B cell (primary cell): ENCODE measurements at regions not wholly inside any gene's neighbourhood (a gene's known extent, or its start where the extent isn't known, plus 50 kb on each side); places are given as distances from the start of the nearest gene placed in this dataset.
"Not testable (repeated sequence)": the region's sequence is repeated elsewhere in the genome, so short reads cannot be mapped to it uniquely, and the experiment has no call there.

Experiments
- ATAC-seq: fragments of 200-7000 bp; cut with Tn5 transposase; one replicate; pipeline ENCODE4 v1.10.0; 2021; ENCODE audit warnings: low read depth, mild to moderate bottlenecking, moderate number of reproducible peaks, moderate library complexity
- CTCF ChIA-PET: fragments of 350-600 bp; sonication (Branson Sonifier 250); formaldehyde crosslinking; loops from one replicate; lab custom pipeline; 2021; ENCODE audit warnings: antibody characterized with exemption, inconsistent platforms; lab: Charles Lee
- POLR2A ChIA-PET: fragments of 350-600 bp; sonication (Branson Sonifier 250); formaldehyde crosslinking; loops from one replicate; lab custom pipeline; 2021; ENCODE audit warnings: antibody characterized with exemption; lab: Charles Lee
- DNase-seq: peaks from one replicate; pipeline ENCODE4 v3.0.0; 2013
- H2AFZ ChIP-seq: 2 replicates; pipeline ENCODE4 v1.6.1; 2012; ENCODE audit warnings: mild to moderate bottlenecking, low read depth, low read length; ENCODE audit not compliant: insufficient read depth, poor library complexity, severe bottlenecking
- H3K27ac ChIP-seq, 2 donors: 1 replicate in 1 of 2; 2 replicates in 1 of 2; pipeline ENCODE4 v1.5.1; 2012 to 2013; ENCODE audit warnings: low read length in 2 of 2, mild to moderate bottlenecking in 2 of 2, moderate library complexity in 1 of 2
- H3K27me3 ChIP-seq, 4 experiments: fragments of 200-600 bp in 1 of 4; sonication (generic) in 1 of 4; replicated peaks in 1 of 4; 1 replicate in 2 of 4; 2 replicates in 2 of 4; pipeline versions ENCODE4 v1.6.1 to v1.7.0; 2013 to 2016; ENCODE audit warnings: low read length in 3 of 4, mild to moderate bottlenecking in 2 of 4, mixed read lengths in 1 of 4, moderate library complexity in 1 of 4; ENCODE audit not compliant: insufficient read depth in 4 of 4, control insufficient read depth in 3 of 4; ENCODE audit errors: control extremely low read depth in 1 of 4
- H3K36me3 ChIP-seq, 2 experiments: replicated peaks in 1 of 2; 1 replicate in 1 of 2; 2 replicates in 1 of 2; pipeline versions ENCODE4 v1.6.1 to v1.7.1; 2013; ENCODE audit warnings: low read length in 1 of 2; ENCODE audit not compliant: insufficient read depth in 2 of 2, control insufficient read depth in 1 of 2; ENCODE audit errors: control extremely low read depth in 1 of 2, extremely low read depth in 1 of 2
- H3K4me1 ChIP-seq, 2 donors: fragments of 200-600 bp in 1 of 2; sonication (generic) in 1 of 2; 1 replicate in 1 of 2; 2 replicates in 1 of 2; pipeline versions ENCODE4 v1.5.1 to v1.6.1; 2013 to 2017; ENCODE audit warnings: low read length in 2 of 2; ENCODE audit not compliant: control insufficient read depth in 2 of 2, insufficient read depth in 2 of 2
- H3K4me2 ChIP-seq: replicated peaks from 2 replicates; pipeline ENCODE3; 2012; ENCODE audit warnings: mild to moderate bottlenecking, low read depth, low read length; ENCODE audit not compliant: poor library complexity, severe bottlenecking
- H3K4me3 ChIP-seq, 5 experiments: fragments of 200-600 bp in 1 of 5; sonication (generic) in 1 of 5; 1 replicate in 3 of 5; 2 replicates in 2 of 5; pipeline versions ENCODE4 v1.5.1 to v1.7.0; 2011 to 2016; ENCODE audit warnings: low read length in 4 of 5, mild to moderate bottlenecking in 4 of 5, low read depth in 2 of 5, control low read depth in 1 of 5, moderate library complexity in 1 of 5; ENCODE audit not compliant: insufficient read depth in 1 of 5; ENCODE audit errors: control extremely low read depth in 1 of 5, extremely low read depth in 1 of 5
- H3K79me2 ChIP-seq: fragments of 200-600 bp; sonication (generic); one replicate; pipeline ENCODE4 v1.6.0; 2016; ENCODE audit warnings: low read length; ENCODE audit not compliant: control insufficient read depth, insufficient read depth
- H3K9ac ChIP-seq: fragments of 200-600 bp; sonication (generic); 2 replicates; pipeline ENCODE4 v1.6.1; 2017; ENCODE audit warnings: mild to moderate bottlenecking, low read length, moderate library complexity
- H3K9me3 ChIP-seq, 3 donors: one replicate each; pipeline versions ENCODE4 v1.6.1 to v1.7.1; 2013; ENCODE audit warnings: low read length in 2 of 3; ENCODE audit not compliant: control insufficient read depth in 2 of 3, insufficient read depth in 1 of 3; ENCODE audit errors: control extremely low read depth in 1 of 3
- H4K20me1 ChIP-seq: 2 replicates; pipeline ENCODE4 v1.6.0; 2012; ENCODE audit warnings: mild to moderate bottlenecking, low read length; ENCODE audit not compliant: insufficient read depth, control insufficient read depth, poor library complexity, severe bottlenecking
- H3K27ac Mint-ChIP-seq: one replicate; pipeline ENCODE4 v1.8.0; 2021; ENCODE audit warnings: mixed read lengths
- H3K27me3 Mint-ChIP-seq: one replicate; pipeline ENCODE4 v1.8.0; 2021; ENCODE audit warnings: mixed read lengths
- H3K4me1 Mint-ChIP-seq: one replicate; pipeline ENCODE4 v1.8.0; 2021; ENCODE audit warnings: mixed read lengths
- H3K4me3 Mint-ChIP-seq: one replicate; pipeline ENCODE4 v1.8.0; 2021; ENCODE audit warnings: mixed read lengths
- H3K9me3 Mint-ChIP-seq: one replicate; pipeline ENCODE4 v1.8.0; 2022; ENCODE audit warnings: mixed read lengths; ENCODE audit not compliant: insufficient read depth
- EZH2 ChIP-seq: IDR thresholded peaks from 2 replicates; pipeline ENCODE4 v1.6.1; 2012; ENCODE audit warnings: borderline replicate concordance, low read depth, mild to moderate bottlenecking, moderate library complexity, low read length; ENCODE audit not compliant: insufficient read depth, poor library complexity, severe bottlenecking
- WGBS: methylation state at CpG from one replicate; pipeline ENCODE4 v1.1.5; 2013; ENCODE audit warnings: missing lambda C conversion rate; ENCODE audit not compliant: insufficient coverage; 5-methylcytosine and 5-hydroxymethylcytosine counted together
- intact Hi-C: fragments of 100-400 bp; cut with micrococcal nuclease; formaldehyde crosslinking; loops from one replicate; pipeline ENCODE4 v1.10.0; 2022
- TF ChIP-seq, protein P1 (sequence below): fragments of 200-600 bp; IDR thresholded peaks from one replicate; pipeline ENCODE4 v1.8.0; 2022; ENCODE audit warnings: antibody characterized with exemption, mild to moderate bottlenecking

DNA sequence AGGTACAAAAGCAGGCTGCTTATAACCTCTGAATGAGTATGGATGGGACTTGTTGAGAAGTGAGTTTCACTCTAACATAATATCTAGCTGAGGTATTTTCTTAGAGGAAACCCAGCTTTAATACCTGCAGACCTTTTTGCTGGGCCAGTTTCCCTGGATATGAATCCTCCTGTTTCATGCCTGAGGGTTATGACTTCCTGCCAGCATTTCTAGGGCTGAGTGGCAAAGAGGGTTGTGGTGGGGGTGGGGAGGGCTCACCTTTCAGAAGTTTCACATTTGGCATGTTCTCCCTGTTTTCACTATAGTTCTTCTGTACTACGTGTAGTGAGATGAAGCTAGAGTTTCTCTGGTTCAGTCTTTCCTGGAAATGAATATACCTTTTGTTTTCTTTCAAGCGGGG is 73.7 kb downstream of the LACC1 start:
- whole genome bisulfite sequencing, result 50% methylated on average over 1 of the region's 2 CpGs
- Histone ChIP-seq H3K27me3 (peaks cover 0 to 9% (median 4%) of the 10 kb centered on the region in 4 experiments), H3K27ac (no peak overlapping the region), H3K36me3 (no peaks in the 10 kb centered on the region), H2AFZ (no peak overlapping the region), H3K4me2 (no peak overlapping the region), H3K4me3 (no peak overlapping the region), H3K4me1 (no peaks in the 10 kb centered on the region), H4K20me1 (no peaks in the 10 kb centered on the region), H3K9ac (no peak overlapping the region), H3K79me2 (no peaks in the 10 kb centered on the region), H3K9me3 (no peaks in the 10 kb centered on the region)
- Mint-ChIP-seq H3K27me3 (peaks cover 25% of the 10 kb centered on the region), H3K27ac (no peak overlapping the region), H3K4me3 (no peak overlapping the region), H3K4me1 (no peaks in the 10 kb centered on the region), H3K9me3 (peaks cover 2% of the 10 kb centered on the region)
- ChIA-PET POLR2A (no interaction called here), CTCF (interaction anchor here (1.2 kb wide), 1 partner anchor 46 kb away, joined by 4 read pairs; no protein-coding TSS in a partner anchor)
- DNase-seq (no peak), ATAC-seq (no peak)
- TF ChIP-seq EZH2, result no peak
- TF ChIP-seq, protein P1, sequence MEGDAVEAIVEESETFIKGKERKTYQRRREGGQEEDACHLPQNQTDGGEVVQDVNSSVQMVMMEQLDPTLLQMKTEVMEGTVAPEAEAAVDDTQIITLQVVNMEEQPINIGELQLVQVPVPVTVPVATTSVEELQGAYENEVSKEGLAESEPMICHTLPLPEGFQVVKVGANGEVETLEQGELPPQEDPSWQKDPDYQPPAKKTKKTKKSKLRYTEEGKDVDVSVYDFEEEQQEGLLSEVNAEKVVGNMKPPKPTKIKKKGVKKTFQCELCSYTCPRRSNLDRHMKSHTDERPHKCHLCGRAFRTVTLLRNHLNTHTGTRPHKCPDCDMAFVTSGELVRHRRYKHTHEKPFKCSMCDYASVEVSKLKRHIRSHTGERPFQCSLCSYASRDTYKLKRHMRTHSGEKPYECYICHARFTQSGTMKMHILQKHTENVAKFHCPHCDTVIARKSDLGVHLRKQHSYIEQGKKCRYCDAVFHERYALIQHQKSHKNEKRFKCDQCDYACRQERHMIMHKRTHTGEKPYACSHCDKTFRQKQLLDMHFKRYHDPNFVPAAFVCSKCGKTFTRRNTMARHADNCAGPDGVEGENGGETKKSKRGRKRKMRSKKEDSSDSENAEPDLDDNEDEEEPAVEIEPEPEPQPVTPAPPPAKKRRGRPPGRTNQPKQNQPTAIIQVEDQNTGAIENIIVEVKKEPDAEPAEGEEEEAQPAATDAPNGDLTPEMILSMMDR, result no peak
- intact Hi-C loops, result no loop called here

DNA sequence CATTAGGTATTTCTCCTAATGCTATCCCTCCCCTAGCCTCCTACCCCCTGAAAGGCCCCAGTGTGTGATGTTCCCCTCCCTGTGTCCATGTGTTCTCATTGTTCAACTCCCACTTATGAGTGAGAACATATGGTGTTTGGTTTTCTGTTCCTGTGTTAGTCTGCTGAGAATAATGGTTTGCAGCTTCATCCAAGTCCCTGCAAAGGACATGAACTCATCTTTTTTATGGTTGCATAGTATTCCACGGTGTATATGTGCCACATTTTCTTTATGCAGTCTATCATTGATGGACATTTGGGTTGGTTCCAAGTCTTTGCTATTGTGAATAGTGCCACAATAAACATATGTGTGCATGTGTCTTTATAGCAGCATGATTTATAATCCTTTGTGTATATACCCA is 77.3 kb downstream of the LACC1 start:
- H3K4me1 ChIP-seq, H3K4me1 Mint-ChIP-seq, H3K27ac ChIP-seq, DNase-seq, H3K4me2 ChIP-seq, POLR2A ChIA-PET, H3K4me3 ChIP-seq, ATAC-seq, H3K9me3 ChIP-seq, H3K9ac ChIP-seq, H3K9me3 Mint-ChIP-seq, H3K27me3 ChIP-seq, CTCF ChIA-PET, H3K27ac Mint-ChIP-seq, H3K36me3 ChIP-seq, intact Hi-C loops, H4K20me1 ChIP-seq, H3K79me2 ChIP-seq, H3K4me3 Mint-ChIP-seq, H2AFZ ChIP-seq: not testable (repeated sequence)
- H3K27me3 Mint-ChIP-seq, result peaks cover 30% of the 10 kb centered on the region
- WGBS, result no CpG with 5 or more reads among the region's 1 CpG
